A549 (cell line): ENCODE measurements at regions not wholly inside any gene's neighbourhood (a gene's known extent, or its start where the extent isn't known, plus 50 kb on each side); places are given as distances from the start of the nearest gene placed in this dataset.

Source experiments
- ATAC-seq, 2 experiments: fragments of 200-7000 bp in 1 of 2; fragments of >200 bp in 1 of 2; cut with Nextera tagmentation in 1 of 2; cut with Tn5 transposase in 1 of 2; 3 replicates each; pipeline versions ENCODE4 v1.8.0 to v1.9.1; 2018 to 2020; ENCODE audit warnings: mild to moderate bottlenecking in 1 of 2, moderate library complexity in 1 of 2
- CTCF ChIA-PET: fragments of 300-600 bp; sonication (Branson Sonifier 250); formaldehyde crosslinking; extraction: SDS; loops from one replicate; lab custom pipeline; 2021; ENCODE audit warnings: antibody characterized with exemption, inconsistent platforms; lab: Yijun Ruan, JAX
- POLR2A ChIA-PET: fragments of 350-600 bp; formaldehyde crosslinking; extraction: SDS; loops from one replicate; lab custom pipeline; 2021; ENCODE audit warnings: antibody characterized with exemption, inconsistent platforms; lab: Yijun Ruan, JAX
- DNase-seq, 2 experiments: peaks; one replicate each; pipeline versions ENCODE4 v3.0.0 to v3.0.0-alpha.2; 2011 to 2016; ENCODE audit warnings: low read depth in 1 of 2, low spot score in 1 of 2
- FAIRE-seq: peaks from 2 replicates; lab custom pipeline; 2011; peaks lifted over from hg19 to GRCh38; lab: Jason Lieb, UNC
- H3K27ac ChIP-seq, 2 experiments: fragments of >200 bp; sonication (Bioruptor Twin); formaldehyde crosslinking; 3 replicates each; pipeline ENCODE4 v1.5.1; 2016 to 2017
- H3K4me1 ChIP-seq: fragments of >200 bp; sonication (Bioruptor Twin); formaldehyde crosslinking; 3 replicates; pipeline ENCODE4 v1.6.1; 2016
- H3K4me2 ChIP-seq: fragments of >200 bp; sonication (Bioruptor Twin); formaldehyde crosslinking; 3 replicates; pipeline ENCODE4 v1.6.1; 2016
- H3K4me3 ChIP-seq: fragments of >200 bp; sonication (Bioruptor Twin); formaldehyde crosslinking; 3 replicates; pipeline ENCODE4 v1.5.1; 2016
- H3K9me3 ChIP-seq: fragments of >200 bp; sonication (Bioruptor Twin); formaldehyde crosslinking; 3 replicates; pipeline ENCODE4 v1.6.1; 2016
- BCL3 ChIP-seq: fragments of >200 bp; sonication (Bioruptor Twin); formaldehyde crosslinking; IDR thresholded peaks from 3 replicates; pipeline ENCODE4 v1.6.1; 2016
- BHLHE40 ChIP-seq: IDR thresholded peaks from 2 replicates; pipeline ENCODE4 v1.6.1; 2012; ENCODE audit warnings: low read depth, low read length, inconsistent platforms
- CEBPB ChIP-seq, 2 experiments: fragments of >200 bp in 1 of 2; sonication (Bioruptor Twin) in 1 of 2; formaldehyde crosslinking in 1 of 2; IDR thresholded peaks; 2 replicates each; pipeline ENCODE4 v1.6.1; 2012 to 2016
- EHF ChIP-seq: fragments of 250-450 bp; sonication (Bioruptor Pico); IDR thresholded peaks from 2 replicates; pipeline ENCODE4 v1.5.0; 2020; ENCODE audit warnings: mild to moderate bottlenecking
- HDAC2 ChIP-seq: fragments of 200-600 bp; sonication (generic); IDR thresholded peaks from 2 replicates; pipeline ENCODE4 v1.6.1; 2016
- HEYL ChIP-seq: fragments of 250-450 bp; sonication (Bioruptor Pico); IDR thresholded peaks from 2 replicates; pipeline ENCODE4 v1.8.0; 2021; ENCODE audit warnings: mild to moderate bottlenecking, moderate library complexity
- HOXB13 ChIP-seq: fragments of 250-450 bp; sonication (Bioruptor Pico); IDR thresholded peaks from 2 replicates; pipeline ENCODE4 v1.5.0; 2020; ENCODE audit warnings: low read depth, mild to moderate bottlenecking, moderate library complexity
- HOXB5 ChIP-seq: fragments of 250-450 bp; sonication (Bioruptor Pico); IDR thresholded peaks from 2 replicates; pipeline ENCODE4 v1.5.0; 2020; ENCODE audit warnings: mild to moderate bottlenecking, moderate library complexity
- JUN ChIP-seq, 2 experiments: fragments of >200 bp; sonication (Bioruptor Twin); formaldehyde crosslinking; IDR thresholded peaks; 2 replicates in 1 of 2; 3 replicates in 1 of 2; pipeline ENCODE4 v1.6.1; 2016 to 2017
- MAZ ChIP-seq: fragments of 150-350 bp; IDR thresholded peaks from 2 replicates; pipeline ENCODE4 v1.6.1; 2014; ENCODE audit warnings: antibody characterized with exemption, low read depth, low read length, borderline replicate concordance
- NFE2L2 ChIP-seq: fragments of 150-350 bp; conservative IDR thresholded peaks from 2 replicates; pipeline ENCODE4 v1.6.1; 2014; ENCODE audit warnings: low read length
- NR3C1 ChIP-seq: fragments of >200 bp; sonication (Bioruptor Twin); formaldehyde crosslinking; IDR thresholded peaks from 3 replicates; pipeline ENCODE4 v1.6.1; 2017
- RAD21 ChIP-seq, 2 experiments: fragments of >200 bp in 1 of 2; sonication (Bioruptor Twin) in 1 of 2; formaldehyde crosslinking in 1 of 2; IDR thresholded peaks in 1 of 2; conservative IDR thresholded peaks in 1 of 2; 2 replicates in 1 of 2; 3 replicates in 1 of 2; pipeline ENCODE4 v1.6.1; 2012 to 2018; ENCODE audit warnings: inconsistent platforms in 1 of 2
- RARB ChIP-seq: fragments of 250-450 bp; sonication (Bioruptor Pico); IDR thresholded peaks from 2 replicates; pipeline ENCODE4 v1.8.0; 2021; ENCODE audit warnings: mild to moderate bottlenecking, moderate library complexity
- RNF2 ChIP-seq: fragments of 200-600 bp; sonication (generic); IDR thresholded peaks from 2 replicates; pipeline ENCODE4 v1.6.1; 2016; ENCODE audit warnings: low read depth, mild to moderate bottlenecking, antibody characterized with exemption, moderate library complexity, borderline replicate concordance
- SMC3 ChIP-seq: fragments of >200 bp; sonication (Bioruptor Twin); formaldehyde crosslinking; IDR thresholded peaks from 3 replicates; pipeline ENCODE4 v1.6.1; 2018; ENCODE audit warnings: inconsistent platforms
- TP53 ChIP-seq: fragments of 250-450 bp; sonication (Bioruptor Pico); IDR thresholded peaks from 2 replicates; pipeline ENCODE4 v1.5.0; 2021; ENCODE audit warnings: mild to moderate bottlenecking, moderate library complexity
- ZSCAN20 ChIP-seq: fragments of 250-450 bp; sonication (Bioruptor Pico); IDR thresholded peaks from 2 replicates; pipeline ENCODE4 v1.8.0; 2022; ENCODE audit warnings: mild to moderate bottlenecking, moderate library complexity
- WGBS: methylation state at CpG from one replicate; pipeline ENCODE4 v1.1.6; 2017; ENCODE audit errors: missing lambda C conversion rate; 5-methylcytosine and 5-hydroxymethylcytosine counted together
- TF ChIP-seq, protein P1 (sequence below): fragments of >200 bp; sonication (Bioruptor Twin); formaldehyde crosslinking; IDR thresholded peaks from 3 replicates; pipeline ENCODE4 v1.5.1; 2016
- TF ChIP-seq, protein P2 (sequence below): fragments of 150-350 bp; IDR thresholded peaks from 2 replicates; pipeline ENCODE4 v1.6.1; 2014; ENCODE audit warnings: low read depth, mild to moderate bottlenecking, low read length
- TF ChIP-seq, protein P3 (sequence below): IDR thresholded peaks from 2 replicates; pipeline ENCODE4 v1.6.1; 2012

GRCh38 chr1:79262745-79263258 is 256.3 kb upstream of the ADGRL4 start:
- no peak for FAIRE-seq

GRCh38 chr1:79259390-79260336 is 253.1 kb upstream of the ADGRL4 start:
- Histone ChIP-seq H3K4me1 (no peaks in the 10 kb centered on the region), H3K4me3 (no peak overlapping the region), H3K4me2 (no peak overlapping the region), H3K27ac (no peak overlapping the region), H3K9me3 (no peaks in the 10 kb centered on the region)
- no peak for FAIRE-seq
- ATAC-seq = peak; percentile 61 to 64; a peak in 3 of 6 replicates
- CTCF ChIA-PET = interaction anchor here (0.7 kb wide), 1 partner anchor 12 kb away, joined by 4 read pairs; no protein-coding TSS in a partner anchor
- TF ChIP-seq SMC3 (peak; percentile 45; the same call in 2 of the 3 replicates), MAZ (no peak), RAD21 (conservative IDR thresholded peaks at IDR 0.05 in 1 of 2, IDR thresholded peaks at IDR 0.05 in 1 of 2) (peak; percentile 66 to 75), NFE2L2 (no peak)
- TF ChIP-seq, protein P1, sequence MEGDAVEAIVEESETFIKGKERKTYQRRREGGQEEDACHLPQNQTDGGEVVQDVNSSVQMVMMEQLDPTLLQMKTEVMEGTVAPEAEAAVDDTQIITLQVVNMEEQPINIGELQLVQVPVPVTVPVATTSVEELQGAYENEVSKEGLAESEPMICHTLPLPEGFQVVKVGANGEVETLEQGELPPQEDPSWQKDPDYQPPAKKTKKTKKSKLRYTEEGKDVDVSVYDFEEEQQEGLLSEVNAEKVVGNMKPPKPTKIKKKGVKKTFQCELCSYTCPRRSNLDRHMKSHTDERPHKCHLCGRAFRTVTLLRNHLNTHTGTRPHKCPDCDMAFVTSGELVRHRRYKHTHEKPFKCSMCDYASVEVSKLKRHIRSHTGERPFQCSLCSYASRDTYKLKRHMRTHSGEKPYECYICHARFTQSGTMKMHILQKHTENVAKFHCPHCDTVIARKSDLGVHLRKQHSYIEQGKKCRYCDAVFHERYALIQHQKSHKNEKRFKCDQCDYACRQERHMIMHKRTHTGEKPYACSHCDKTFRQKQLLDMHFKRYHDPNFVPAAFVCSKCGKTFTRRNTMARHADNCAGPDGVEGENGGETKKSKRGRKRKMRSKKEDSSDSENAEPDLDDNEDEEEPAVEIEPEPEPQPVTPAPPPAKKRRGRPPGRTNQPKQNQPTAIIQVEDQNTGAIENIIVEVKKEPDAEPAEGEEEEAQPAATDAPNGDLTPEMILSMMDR = peak; percentile 55
- DNase-seq = peak; percentile 6 to 12
- POLR2A ChIA-PET = no interaction called here
- WGBS = 34% methylated on average over 5 of the region's 5 CpGs

More at GRCh38 chr1:79262745-79263258, 256.3 kb upstream of the ADGRL4 start:
- 42% methylated on average over 3 of the region's 3 CpGs for WGBS
- Histone ChIP-seq H3K27ac (peak overlapping the region in 1 of 2 experiments; percentile 51; a peak in 3 of 6 replicates), H3K4me3 (no peak overlapping the region), H3K4me2 (no peak overlapping the region), H3K9me3 (no peaks in the 10 kb centered on the region), H3K4me1 (no peaks in the 10 kb centered on the region)
- TF ChIP-seq RNF2 = no peak
- no peak for TF ChIP-seq HDAC2
- no peak for TF ChIP-seq ZSCAN20 (CRISPR knock-in tag)
- no peak for TF ChIP-seq EHF (CRISPR knock-in tag)
- TF ChIP-seq, protein P2, sequence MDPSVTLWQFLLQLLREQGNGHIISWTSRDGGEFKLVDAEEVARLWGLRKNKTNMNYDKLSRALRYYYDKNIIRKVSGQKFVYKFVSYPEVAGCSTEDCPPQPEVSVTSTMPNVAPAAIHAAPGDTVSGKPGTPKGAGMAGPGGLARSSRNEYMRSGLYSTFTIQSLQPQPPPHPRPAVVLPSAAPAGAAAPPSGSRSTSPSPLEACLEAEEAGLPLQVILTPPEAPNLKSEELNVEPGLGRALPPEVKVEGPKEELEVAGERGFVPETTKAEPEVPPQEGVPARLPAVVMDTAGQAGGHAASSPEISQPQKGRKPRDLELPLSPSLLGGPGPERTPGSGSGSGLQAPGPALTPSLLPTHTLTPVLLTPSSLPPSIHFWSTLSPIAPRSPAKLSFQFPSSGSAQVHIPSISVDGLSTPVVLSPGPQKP = no peak
- no peak for TF ChIP-seq TP53 (CRISPR knock-in tag)
- TF ChIP-seq, protein P3, sequence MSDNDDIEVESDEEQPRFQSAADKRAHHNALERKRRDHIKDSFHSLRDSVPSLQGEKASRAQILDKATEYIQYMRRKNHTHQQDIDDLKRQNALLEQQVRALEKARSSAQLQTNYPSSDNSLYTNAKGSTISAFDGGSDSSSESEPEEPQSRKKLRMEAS = no peak
- TF ChIP-seq BHLHE40 = no peak
- no peak for TF ChIP-seq JUN (IDR thresholded peaks at IDR 0.05)
- no peak for TF ChIP-seq HOXB5 (CRISPR knock-in tag)
- TF ChIP-seq RARB (CRISPR knock-in tag) = no peak
- TF ChIP-seq CEBPB (IDR thresholded peaks at IDR 0.05) = no peak
- TF ChIP-seq NR3C1 = no peak
- no peak for TF ChIP-seq RAD21 (conservative IDR thresholded peaks at IDR 0.05 in 1 of 2, IDR thresholded peaks at IDR 0.05 in 1 of 2)
- no peak for TF ChIP-seq HOXB13 (CRISPR knock-in tag)
- TF ChIP-seq HEYL = no peak
- no peak for TF ChIP-seq BCL3
- POLR2A ChIA-PET = no interaction called here
- ATAC-seq (no peak), DNase-seq (no peak)
- CTCF ChIA-PET = interaction anchor here (1.4 kb wide), 1 partner anchor 11 kb away, joined by 3 read pairs; no protein-coding TSS in a partner anchor
